ENCODE measurements at regions not wholly inside any gene's neighbourhood (a gene's known extent, or its start where the extent isn't known, plus 50 kb on each side); places are given as distances from the start of the nearest gene placed in this dataset.

GRCh38 chr9:80874276-80874675, 815.1 kb downstream of the TLE1 start:
- in situ Hi-C loops (cut with MboI), result no loop called here
- SMC1A ChIA-PET (ENCODE audit: uncharacterized antibody, unreplicated experiment), result interaction anchor here (1.0 to 1.1 kb wide), 3 partner anchors 10 to 45 kb away, joined by 3 read pairs; no protein-coding TSS in a partner anchor
- Histone ChIP-seq H3K9ac (ENCODE audit: control insufficient read depth, insufficient read depth, low read length) (no peak overlapping the region), H3K4me2 (ENCODE audit: control insufficient read depth, insufficient read depth) (no peak overlapping the region), H3K36me3 (ENCODE audit: control insufficient read depth in 2 of 2, insufficient read depth in 2 of 2, low read length in 1 of 2) (no peaks in the 10 kb centered on the region), H3K9me3 (replicated peaks; ENCODE audit: control insufficient read depth, insufficient read depth, low read length) (no peaks in the 10 kb centered on the region), H2AFZ (ENCODE audit: control insufficient read depth, low read depth, low read length) (no peak overlapping the region), H3K4me3 (no peak overlapping the region), H3K27ac (ENCODE audit: control insufficient read depth, insufficient read depth) (no peak overlapping the region), H3K79me2 (ENCODE audit: control insufficient read depth, insufficient read depth, low read length) (no peaks in the 10 kb centered on the region), H4K20me1 (ENCODE audit: control insufficient read depth, insufficient read depth) (no peaks in the 10 kb centered on the region), H3K4me1 (ENCODE audit: control insufficient read depth, insufficient read depth, low read length) (no peaks in the 10 kb centered on the region), H3K27me3 (replicated peaks in 1 of 2; ENCODE audit: control insufficient read depth in 2 of 2, insufficient read depth in 2 of 2, low read length in 1 of 2) (no peaks in the 10 kb centered on the region)
- CTCF ChIA-PET, result no interaction called here
- no peak for TF ChIP-seq SMARCA5 (IDR thresholded peaks at IDR 0.05)
- no peak for TF ChIP-seq SPI1 (IDR thresholded peaks at IDR 0.05; ENCODE audit: borderline replicate concordance, insufficient read depth, low read depth, low read length)
- TF ChIP-seq SREBF2 (IDR thresholded peaks at IDR 0.05; ENCODE audit: low read length), result no peak
- TF ChIP-seq SRF (IDR thresholded peaks at IDR 0.05; ENCODE audit: low read depth in 2 of 2, low read length in 2 of 2), result no peak
- no peak for TF ChIP-seq NFYB (IDR thresholded peaks at IDR 0.05; ENCODE audit: insufficient read depth, low read depth, low read length)
- TF ChIP-seq GATAD2B (conservative IDR thresholded peaks at IDR 0.05; ENCODE audit: low read depth), result no peak
- RAD21 ChIA-PET (ENCODE audit: unreplicated experiment), result interaction anchor here (2.3 kb wide), 1 partner anchor 32 kb away, joined by 4 read pairs; no protein-coding TSS in a partner anchor
- FAIRE-seq (no peak), ATAC-seq (no peak), DNase-seq (ENCODE audit: low read depth, low spot score) (no peak)
- POLR2A ChIA-PET, result no interaction called here
- BruUV-seq (replicated peaks), result no TSS peak
- intact Hi-C loops (cut with micrococcal nuclease; ENCODE audit: unreplicated experiment), result no loop called here
- 0% methylated on average over 1 of the region's 1 CpG for WGBS (ENCODE audit: insufficient coverage, insufficient replicate concordance, low lambda C conversion rate, missing lambda C conversion rate)

- no peaks in the 10 kb centered on the region for H3K4me1 ChIP-seq (ENCODE audit: control insufficient read depth, insufficient read depth, low read length)
- DNase-seq (ENCODE audit: low read depth, low spot score) (no peak), FAIRE-seq (no peak), ATAC-seq (no peak)
- no peak overlapping the region for H2AFZ ChIP-seq (ENCODE audit: control insufficient read depth, low read depth, low read length)
- no peak overlapping the region for H3K4me2 ChIP-seq (ENCODE audit: control insufficient read depth, insufficient read depth)
- H3K9me3 ChIP-seq (replicated peaks; ENCODE audit: control insufficient read depth, insufficient read depth, low read length), result no peaks in the 10 kb centered on the region
- WGBS (ENCODE audit: insufficient coverage, insufficient replicate concordance, low lambda C conversion rate, missing lambda C conversion rate), result 6% methylated on average over 2 of the region's 2 CpGs
- POLR2A ChIA-PET, result no interaction called here
- BruUV-seq (replicated peaks), result no TSS peak
- intact Hi-C loops (cut with micrococcal nuclease; ENCODE audit: unreplicated experiment), result no loop called here
- H3K9ac ChIP-seq (ENCODE audit: control insufficient read depth, insufficient read depth, low read length), result no peak overlapping the region
- in situ Hi-C loops (cut with MboI), result no loop called here
- no peaks in the 10 kb centered on the region for H4K20me1 ChIP-seq (ENCODE audit: control insufficient read depth, insufficient read depth)
- no peak for TF ChIP-seq NBN (IDR thresholded peaks at IDR 0.05)
- TF ChIP-seq HSF1 (IDR thresholded peaks at IDR 0.05; ENCODE audit: low read depth, low read length), result no peak
- no peak for TF ChIP-seq MYB (IDR thresholded peaks at IDR 0.05; ENCODE audit: borderline replicate concordance, low read depth, low read length)
- CTCF ChIA-PET, result interaction anchor here (0.7 kb wide), 1 partner anchor 9 kb away, joined by 3 read pairs; no protein-coding TSS in a partner anchor
- SMC1A ChIA-PET (ENCODE audit: uncharacterized antibody, unreplicated experiment), result interaction anchor here (1.0 to 1.4 kb wide), 4 partner anchors 10 to 45 kb away, joined by 3 to 5 read pairs (median 3); no protein-coding TSS in a partner anchor
- no peaks in the 10 kb centered on the region for H3K36me3 ChIP-seq (ENCODE audit: control insufficient read depth in 2 of 2, insufficient read depth in 2 of 2, low read length in 1 of 2)
- no peak overlapping the region for H3K4me3 ChIP-seq
- no peak overlapping the region for H3K27ac ChIP-seq (ENCODE audit: control insufficient read depth, insufficient read depth)
- RAD21 ChIA-PET (ENCODE audit: unreplicated experiment), result interaction anchor here (2.3 kb wide), 1 partner anchor 31 kb away, joined by 4 read pairs; no protein-coding TSS in a partner anchor
- no peaks in the 10 kb centered on the region for H3K79me2 ChIP-seq (ENCODE audit: control insufficient read depth, insufficient read depth, low read length)
- no peaks in the 10 kb centered on the region for H3K27me3 ChIP-seq (replicated peaks in 1 of 2; ENCODE audit: control insufficient read depth in 2 of 2, insufficient read depth in 2 of 2, low read length in 1 of 2)
These were observed 815.5 kb downstream of the TLE1 start for GRCh38 chr9:80873861-80874260.

All from GM12878 (cell line).